ENCODE measurements at regions not wholly inside any gene's neighbourhood (a gene's known extent, or its start where the extent isn't known, plus 50 kb on each side); places are given as distances from the start of the nearest gene placed in this dataset.

DNA sequence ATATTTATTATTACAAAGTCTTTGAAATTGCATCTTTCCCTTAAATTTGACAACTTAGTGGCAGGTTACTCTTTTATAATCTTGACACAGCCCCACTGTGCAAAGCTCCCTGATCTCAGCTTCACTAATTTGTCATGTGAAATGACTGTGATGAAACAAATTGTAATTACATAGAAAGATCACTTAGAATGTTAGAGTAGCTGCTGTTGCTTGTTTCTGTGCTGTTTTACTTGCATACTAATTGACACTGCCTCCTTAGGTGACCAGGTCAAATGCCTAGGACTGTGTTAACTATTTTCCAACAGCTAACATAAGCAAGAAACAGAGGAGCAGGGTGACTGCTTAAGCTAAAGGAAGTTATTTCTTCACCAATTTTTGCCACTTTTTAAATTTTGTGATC is 211.3 kb downstream of the ZNF326 start:
- TF ChIP-seq, protein P1, sequence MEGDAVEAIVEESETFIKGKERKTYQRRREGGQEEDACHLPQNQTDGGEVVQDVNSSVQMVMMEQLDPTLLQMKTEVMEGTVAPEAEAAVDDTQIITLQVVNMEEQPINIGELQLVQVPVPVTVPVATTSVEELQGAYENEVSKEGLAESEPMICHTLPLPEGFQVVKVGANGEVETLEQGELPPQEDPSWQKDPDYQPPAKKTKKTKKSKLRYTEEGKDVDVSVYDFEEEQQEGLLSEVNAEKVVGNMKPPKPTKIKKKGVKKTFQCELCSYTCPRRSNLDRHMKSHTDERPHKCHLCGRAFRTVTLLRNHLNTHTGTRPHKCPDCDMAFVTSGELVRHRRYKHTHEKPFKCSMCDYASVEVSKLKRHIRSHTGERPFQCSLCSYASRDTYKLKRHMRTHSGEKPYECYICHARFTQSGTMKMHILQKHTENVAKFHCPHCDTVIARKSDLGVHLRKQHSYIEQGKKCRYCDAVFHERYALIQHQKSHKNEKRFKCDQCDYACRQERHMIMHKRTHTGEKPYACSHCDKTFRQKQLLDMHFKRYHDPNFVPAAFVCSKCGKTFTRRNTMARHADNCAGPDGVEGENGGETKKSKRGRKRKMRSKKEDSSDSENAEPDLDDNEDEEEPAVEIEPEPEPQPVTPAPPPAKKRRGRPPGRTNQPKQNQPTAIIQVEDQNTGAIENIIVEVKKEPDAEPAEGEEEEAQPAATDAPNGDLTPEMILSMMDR (IDR thresholded peaks at IDR 0.05; ENCODE audit: low read length) = no peak
- TF ChIP-seq EZH2 (IDR thresholded peaks at IDR 0.05; ENCODE audit: borderline replicate concordance, low read length) = no peak
